ENCODE measurements at regions not wholly inside any gene's neighbourhood (a gene's known extent, or its start where the extent isn't known, plus 50 kb on each side); places are given as distances from the start of the nearest gene placed in this dataset.
A peak's percentile ranks its signal among the peaks of the same experiment; 100 is the strongest.

GRCh38 chr7:67724955-67725354 lies 728.3 kb downstream of the TYW1 start:
- no peak for DNase-seq
- intact Hi-C loops (cut with DNase I), result no loop called here

- intact Hi-C loops (cut with DNase I), result no loop called here
- DNase-seq, result no peak
Observed at GRCh38 chr7:67725423-67725822, 728.8 kb downstream of the TYW1 start.

- intact Hi-C loops (cut with DNase I), result no loop called here
- DNase-seq, result no peak
Observed at GRCh38 chr7:67729771-67730170, 733.1 kb downstream of the TYW1 start.

DNA sequence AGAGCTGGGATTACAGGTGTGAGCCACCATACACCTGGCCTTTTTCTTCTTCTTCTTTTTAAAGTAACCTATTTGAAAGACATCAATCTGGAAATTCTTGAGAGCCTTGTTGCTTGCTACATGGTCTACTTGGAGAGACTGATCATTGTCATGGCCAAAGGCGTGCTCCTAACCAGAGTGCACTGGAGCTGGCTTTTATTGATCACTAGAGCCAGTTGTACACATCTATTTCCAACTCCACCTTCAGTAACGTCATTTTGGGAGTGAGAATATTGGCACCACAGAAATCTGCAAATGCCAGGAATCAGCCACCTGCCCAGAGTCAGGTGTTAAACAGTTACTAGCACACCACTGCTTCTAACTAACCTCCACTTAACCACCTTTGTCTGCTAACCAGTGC lies 735.1 kb downstream of the TYW1 start:
- DNase-seq, result no peak
- intact Hi-C loops (cut with DNase I), result no loop called here

- no peak for DNase-seq
- intact Hi-C loops (cut with DNase I), result no loop called here
Observed at GRCh38 chr7:67732898-67733297, 736.3 kb downstream of the TYW1 start.

GRCh38 chr7:67738145-67738544 lies 741.5 kb downstream of the TYW1 start:
- intact Hi-C loops (cut with DNase I), result no loop called here
- no peak for DNase-seq

GRCh38 chr7:67738958-67739357 lies 742.3 kb downstream of the TYW1 start:
- intact Hi-C loops (cut with DNase I), result no loop called here
- no peak for DNase-seq

DNA sequence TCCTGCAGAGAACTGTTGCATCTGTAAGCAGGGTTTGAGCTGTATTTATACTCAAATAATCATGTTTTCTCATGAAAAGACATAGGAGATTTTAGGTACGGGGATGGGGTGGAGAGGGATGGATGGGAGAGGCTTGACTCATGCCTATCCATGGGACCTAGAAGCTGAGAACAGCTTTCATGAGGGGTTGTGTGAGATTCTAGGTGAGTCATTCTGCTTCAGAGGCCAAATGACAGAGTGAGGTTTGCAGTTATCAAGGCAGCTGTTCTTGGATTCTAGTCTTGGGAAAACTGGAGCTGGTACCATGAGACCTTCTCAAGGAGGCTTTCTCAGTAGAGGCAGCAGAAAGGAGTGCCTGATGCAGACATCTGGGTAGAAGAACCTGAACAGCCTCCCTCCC lies 746.9 kb downstream of the TYW1 start:
- intact Hi-C loops (cut with DNase I), result no loop called here
- DNase-seq, result no peak

GRCh38 chr7:67752227-67752626 lies 755.6 kb downstream of the TYW1 start:
- no peak for DNase-seq
- intact Hi-C loops (cut with DNase I), result no loop called here

- intact Hi-C loops (cut with DNase I), result no loop called here
- no peak for DNase-seq
Observed at GRCh38 chr7:67753891-67754290, 757.3 kb downstream of the TYW1 start.

GRCh38 chr7:67754651-67755050 lies 758.0 kb downstream of the TYW1 start:
- no peak for DNase-seq
- intact Hi-C loops (cut with DNase I), result no loop called here

DNA sequence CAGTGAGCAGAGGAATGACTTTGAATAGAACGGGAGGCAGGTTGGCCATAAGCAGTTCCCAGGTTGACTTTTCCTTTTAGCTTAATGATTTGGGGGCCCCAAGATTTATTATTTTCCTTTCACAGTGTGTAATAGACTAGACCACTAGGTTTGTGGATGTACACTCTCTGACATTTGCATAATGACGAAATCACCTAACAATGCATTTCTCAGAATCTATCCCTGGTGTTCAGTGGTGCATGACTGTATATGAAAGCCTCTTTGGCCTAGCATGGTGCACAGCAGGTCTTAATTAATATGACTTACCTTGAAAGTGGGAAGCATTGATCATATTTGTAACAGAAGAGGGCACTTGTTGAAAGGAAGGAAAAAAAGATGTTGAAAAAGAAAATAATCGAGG lies 761.9 kb downstream of the TYW1 start:
- intact Hi-C loops (cut with DNase I), result no loop called here
- no peak for DNase-seq

GRCh38 chr7:67760971-67761370 lies 764.3 kb downstream of the TYW1 start:
- intact Hi-C loops (cut with DNase I), result no loop called here
- no peak for DNase-seq

DNA sequence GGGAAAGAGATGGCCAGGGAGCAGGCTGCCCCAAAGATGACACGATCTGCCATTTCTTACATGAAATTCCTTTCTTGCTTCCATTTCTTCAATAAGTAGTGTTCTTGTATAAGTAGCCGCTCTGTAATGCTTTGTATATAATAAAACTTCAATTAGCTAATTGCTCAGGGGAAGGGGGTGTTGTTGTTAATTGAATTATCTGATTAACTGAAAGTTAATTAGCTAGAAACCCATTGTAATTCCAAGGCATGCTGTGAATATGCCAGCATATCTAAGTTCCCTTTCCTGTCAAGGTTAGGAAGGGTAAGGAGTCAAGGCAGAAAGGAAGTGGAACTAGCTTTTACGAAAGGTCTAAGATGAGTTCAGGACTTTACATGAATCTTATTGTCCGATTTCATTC lies 765.9 kb downstream of the TYW1 start:
- intact Hi-C loops (cut with DNase I), result no loop called here
- no peak for DNase-seq

- intact Hi-C loops (cut with DNase I), result no loop called here
- no peak for DNase-seq
Observed at GRCh38 chr7:67764289-67764688, 767.7 kb downstream of the TYW1 start.

DNA sequence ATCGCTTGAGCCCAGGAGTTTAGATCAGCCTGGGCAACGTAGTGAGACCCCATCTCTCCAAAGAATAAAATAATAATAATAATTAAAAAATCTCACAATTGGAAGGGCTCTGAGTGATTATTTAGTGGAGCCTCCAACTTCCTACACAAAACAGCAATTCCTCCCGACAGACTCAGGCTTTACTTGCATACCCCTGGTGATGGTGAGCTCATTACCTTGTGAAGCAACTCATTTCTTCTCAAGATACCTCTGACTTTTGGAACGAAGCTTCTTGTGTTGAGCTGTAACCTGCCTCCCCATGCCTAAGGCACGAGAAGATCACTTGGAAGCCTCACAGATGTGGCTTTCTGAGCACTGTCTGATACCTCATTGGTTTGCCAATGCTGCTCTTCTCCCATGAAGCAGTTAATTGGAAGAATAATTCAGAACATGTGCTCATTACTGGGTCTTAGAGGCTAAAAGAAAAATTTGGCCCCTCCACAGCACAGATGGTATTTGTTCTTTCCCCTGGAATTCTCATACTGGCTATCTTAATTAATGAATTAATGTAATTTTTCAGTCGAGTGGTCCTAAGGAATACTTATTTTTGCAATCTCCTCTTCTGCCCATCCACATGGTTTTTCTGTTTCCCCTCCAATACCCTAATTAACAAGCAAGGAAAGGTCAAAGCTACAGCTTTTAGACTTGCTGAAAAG lies 769.0 kb downstream of the TYW1 start:
- intact Hi-C loops (cut with DNase I), result no loop called here
- DNase-seq, result no peak

- intact Hi-C loops (cut with DNase I), result no loop called here
- DNase-seq, result peak in 1 of 10 donors; percentile 85
Observed at GRCh38 chr7:67766906-67767410, 770.3 kb downstream of the TYW1 start.

GRCh38 chr7:67771846-67772605 lies 775.4 kb downstream of the TYW1 start:
- DNase-seq, result peak in 2 of 10 donors; percentile 13 to 16
- intact Hi-C loops (cut with DNase I), result no loop called here

DNA sequence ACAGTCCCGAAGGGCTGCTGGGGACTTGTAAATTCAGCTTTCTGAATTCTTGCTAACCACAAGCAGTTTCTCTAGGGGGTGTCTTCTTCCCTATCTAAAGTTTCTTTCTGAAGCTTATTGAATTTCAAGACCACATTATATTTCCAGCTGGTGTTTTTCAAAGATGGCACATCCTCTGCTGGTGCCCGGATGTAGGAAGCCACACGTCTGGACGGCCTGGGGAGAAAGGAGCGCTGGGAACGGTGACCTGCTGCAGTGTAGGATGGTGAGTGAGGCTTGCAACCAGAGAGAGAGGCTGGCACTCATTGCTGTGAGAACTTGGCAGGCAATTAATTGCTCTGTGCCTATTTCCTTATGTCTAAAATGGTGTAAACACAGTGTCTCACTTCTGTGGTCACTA lies 776.4 kb downstream of the TYW1 start:
- intact Hi-C loops (cut with DNase I), result no loop called here
- DNase-seq, result no peak

DNA sequence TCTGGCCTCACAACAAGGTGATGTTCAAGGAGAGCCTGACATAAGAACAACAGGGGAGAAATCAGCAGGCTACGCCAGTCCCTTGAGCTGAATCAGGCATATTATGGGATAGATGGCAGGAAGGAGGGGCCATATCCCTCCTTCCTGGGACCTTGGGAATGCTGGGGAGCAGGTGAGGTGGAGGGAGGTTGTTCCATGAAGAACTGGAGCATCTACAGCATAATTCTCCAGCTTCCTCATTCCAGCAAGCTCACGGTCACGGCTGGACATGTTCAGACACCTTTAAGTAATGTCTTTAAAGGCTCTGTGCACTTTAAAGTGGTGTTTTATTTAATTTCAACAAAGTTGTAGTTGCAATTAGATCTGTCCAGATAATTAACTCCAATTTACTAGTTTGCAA lies 780.5 kb downstream of the TYW1 start:
- DNase-seq, result no peak
- intact Hi-C loops (cut with DNase I), result no loop called here

DNA sequence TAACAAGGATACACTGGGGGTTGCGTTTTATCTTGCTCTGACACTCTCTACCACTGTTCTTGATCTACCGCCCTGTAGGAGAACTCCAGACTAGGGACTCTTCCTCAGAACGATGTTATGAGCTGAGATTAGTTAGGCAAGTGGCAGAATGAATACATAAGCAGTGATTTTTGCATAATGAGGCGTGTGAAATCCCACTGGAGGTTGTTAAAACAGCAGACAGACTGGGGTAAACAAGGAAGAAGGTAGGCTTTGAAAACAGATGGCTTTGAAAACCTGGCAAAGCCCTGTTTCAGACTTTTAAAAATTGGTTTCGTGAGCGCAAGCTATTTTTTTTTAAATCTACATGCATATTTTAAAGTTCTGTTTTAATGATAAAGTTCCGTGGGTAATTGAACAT lies 785.2 kb downstream of the TYW1 start:
- intact Hi-C loops (cut with DNase I), result no loop called here
- no peak for DNase-seq

DNA sequence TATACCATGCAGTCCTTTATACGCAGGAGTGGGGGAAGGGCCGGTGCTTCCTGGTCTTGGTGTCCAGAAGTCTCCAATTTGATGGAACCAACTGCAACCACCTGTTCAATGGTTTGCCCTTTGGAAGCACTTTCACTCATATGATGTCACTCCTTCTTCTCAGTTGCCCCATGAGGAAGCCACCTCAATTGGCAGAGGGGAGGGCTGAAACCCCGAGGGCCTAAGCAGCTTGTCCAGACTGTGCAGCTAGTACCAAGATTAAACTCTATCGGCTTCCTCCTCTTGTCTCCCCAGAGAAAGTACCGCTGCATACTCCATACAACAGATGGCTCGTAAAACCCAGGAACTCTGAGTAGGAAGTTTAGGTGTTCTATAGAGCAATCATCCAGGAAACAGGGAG lies 789.4 kb downstream of the TYW1 start:
- no peak for DNase-seq
- intact Hi-C loops (cut with DNase I), result no loop called here
